CD14-positive monocyte (primary cell): ENCODE measurements at regions not wholly inside any gene's neighbourhood (a gene's known extent, or its start where the extent isn't known, plus 50 kb on each side); places are given as distances from the start of the nearest gene placed in this dataset.

ENCODE experiments used
- DNase-seq, 3 donors: peaks; one replicate each; pipeline ENCODE4 v3.0.0-alpha.2; 2011 to 2022
- H2AFZ ChIP-seq: 2 replicates; pipeline ENCODE4 v1.6.0; 2012; ENCODE audit warnings: mild to moderate bottlenecking, low read depth, low read length, inconsistent platforms; ENCODE audit not compliant: insufficient read depth, poor library complexity, severe bottlenecking
- H3K27ac ChIP-seq, 2 donors: 1 replicate in 1 of 2; 2 replicates in 1 of 2; pipeline ENCODE4 v1.5.1; 2012 to 2013; ENCODE audit warnings: low read length in 2 of 2, control low read depth in 1 of 2, inconsistent platforms in 1 of 2, low read depth in 1 of 2, mild to moderate bottlenecking in 1 of 2
- H3K27me3 ChIP-seq, 2 donors: one replicate each; pipeline versions ENCODE4 v1.6.0 to v1.6.1; 2011 to 2013; ENCODE audit warnings: low read length in 2 of 2; ENCODE audit not compliant: control insufficient read depth in 2 of 2, insufficient read depth in 2 of 2
- H3K36me3 ChIP-seq, 2 donors: replicated peaks in 1 of 2; 1 replicate in 1 of 2; 2 replicates in 1 of 2; pipeline versions ENCODE4 v1.5.1 to v1.6.1; 2012 to 2013; ENCODE audit warnings: low read length in 2 of 2, control low read depth in 1 of 2, inconsistent platforms in 1 of 2, mild to moderate bottlenecking in 1 of 2; ENCODE audit not compliant: insufficient read depth in 2 of 2, control insufficient read depth in 1 of 2
- H3K4me1 ChIP-seq, 2 donors: 1 replicate in 1 of 2; 2 replicates in 1 of 2; pipeline versions ENCODE4 v1.5.1 to v1.6.1; 2012 to 2013; ENCODE audit warnings: low read length in 2 of 2, control low read depth in 1 of 2, inconsistent platforms in 1 of 2, mild to moderate bottlenecking in 1 of 2, moderate library complexity in 1 of 2; ENCODE audit not compliant: insufficient read depth in 2 of 2, control insufficient read depth in 1 of 2
- H3K4me2 ChIP-seq: replicated peaks from 2 replicates; pipeline ENCODE3; 2012; ENCODE audit warnings: low read length, moderate library complexity, mild to moderate bottlenecking; ENCODE audit not compliant: poor library complexity, severe bottlenecking; ENCODE audit errors: extremely low read depth
- H3K4me3 ChIP-seq, 3 experiments: fragments of 200-600 bp in 1 of 3; sonication (generic) in 1 of 3; replicated peaks in 1 of 3; 1 replicate in 2 of 3; 2 replicates in 1 of 3; pipeline ENCODE4 v1.5.1; 2011 to 2013; ENCODE audit warnings: low read length in 3 of 3, mild to moderate bottlenecking in 3 of 3, control low read depth in 2 of 3, low read depth in 2 of 3, inconsistent platforms in 1 of 3, moderate library complexity in 1 of 3
- H3K79me2 ChIP-seq: 2 replicates; pipeline ENCODE4 v1.6.0; 2012; ENCODE audit warnings: mild to moderate bottlenecking, control low read depth, inconsistent platforms, low read length, moderate library complexity; ENCODE audit not compliant: insufficient read depth
- H3K9ac ChIP-seq: 2 replicates; pipeline ENCODE4 v1.6.0; 2017; ENCODE audit warnings: low read length, mild to moderate bottlenecking; ENCODE audit not compliant: insufficient read depth, poor library complexity, severe bottlenecking
- H3K9me3 ChIP-seq, 2 donors: replicated peaks in 1 of 2; 1 replicate in 1 of 2; 2 replicates in 1 of 2; pipeline versions ENCODE4 v1.5.1 to v1.6.1; 2012 to 2013; ENCODE audit warnings: low read length in 2 of 2, control low read depth in 1 of 2; ENCODE audit not compliant: control insufficient read depth in 1 of 2, insufficient read depth in 1 of 2
- H4K20me1 ChIP-seq: 2 replicates; pipeline ENCODE4 v1.6.0; 2012; ENCODE audit warnings: mild to moderate bottlenecking, low read length, control low read depth, moderate library complexity; ENCODE audit not compliant: insufficient read depth
- H3K27ac Mint-ChIP-seq, 7 donors: one replicate each; pipeline ENCODE4 v1.8.0; 2020; ENCODE audit warnings: mild to moderate bottlenecking in 7 of 7, mixed read lengths in 7 of 7, moderate library complexity in 6 of 7, inconsistent platforms in 2 of 7
- H3K27me3 Mint-ChIP-seq, 3 donors: one replicate each; pipeline ENCODE4 v1.8.0; 2021 to 2022; ENCODE audit warnings: low read depth in 3 of 3, mild to moderate bottlenecking in 3 of 3, mixed read lengths in 3 of 3, moderate library complexity in 3 of 3, inconsistent platforms in 1 of 3
- H3K36me3 Mint-ChIP-seq, 2 donors: one replicate each; pipeline ENCODE4 v1.8.0; 2020; ENCODE audit warnings: mixed read lengths in 2 of 2, inconsistent platforms in 1 of 2, mild to moderate bottlenecking in 1 of 2
- H3K4me1 Mint-ChIP-seq: one replicate; pipeline ENCODE4 v1.8.0; 2020; ENCODE audit warnings: mild to moderate bottlenecking, mixed read lengths
- H3K4me3 Mint-ChIP-seq, 2 donors: one replicate each; pipeline ENCODE4 v1.8.0; 2020; ENCODE audit warnings: mild to moderate bottlenecking in 2 of 2, mixed read lengths in 2 of 2, moderate library complexity in 1 of 2
- H3K9me3 Mint-ChIP-seq, 7 donors: one replicate each; pipeline ENCODE4 v1.8.0; 2020 to 2022; ENCODE audit warnings: mixed read lengths in 7 of 7, mild to moderate bottlenecking in 6 of 7, moderate library complexity in 6 of 7, inconsistent platforms in 2 of 7
- WGBS: methylation state at CpG from one replicate; pipeline ENCODE4 v1.1.5; 2013; ENCODE audit warnings: missing lambda C conversion rate; ENCODE audit not compliant: insufficient coverage; 5-methylcytosine and 5-hydroxymethylcytosine counted together
- intact Hi-C, 2 donors: fragments of 100-400 bp; cut with micrococcal nuclease; formaldehyde crosslinking; loops; one replicate each; pipeline versions ENCODE4 v1.15.0 to v1.15.1; 2023
- TF ChIP-seq, protein P1 (sequence below): fragments of 200-600 bp; IDR thresholded peaks from one replicate; pipeline ENCODE4 v1.8.0; 2022; ENCODE audit warnings: antibody characterized with exemption, mild to moderate bottlenecking

GRCh38 chr11:107183953-107184352 is 165.7 kb upstream of the GUCY1A2 start:
- H3K4me1 Mint-ChIP-seq: no peaks in the 10 kb centered on the region
- TF ChIP-seq, protein P1, sequence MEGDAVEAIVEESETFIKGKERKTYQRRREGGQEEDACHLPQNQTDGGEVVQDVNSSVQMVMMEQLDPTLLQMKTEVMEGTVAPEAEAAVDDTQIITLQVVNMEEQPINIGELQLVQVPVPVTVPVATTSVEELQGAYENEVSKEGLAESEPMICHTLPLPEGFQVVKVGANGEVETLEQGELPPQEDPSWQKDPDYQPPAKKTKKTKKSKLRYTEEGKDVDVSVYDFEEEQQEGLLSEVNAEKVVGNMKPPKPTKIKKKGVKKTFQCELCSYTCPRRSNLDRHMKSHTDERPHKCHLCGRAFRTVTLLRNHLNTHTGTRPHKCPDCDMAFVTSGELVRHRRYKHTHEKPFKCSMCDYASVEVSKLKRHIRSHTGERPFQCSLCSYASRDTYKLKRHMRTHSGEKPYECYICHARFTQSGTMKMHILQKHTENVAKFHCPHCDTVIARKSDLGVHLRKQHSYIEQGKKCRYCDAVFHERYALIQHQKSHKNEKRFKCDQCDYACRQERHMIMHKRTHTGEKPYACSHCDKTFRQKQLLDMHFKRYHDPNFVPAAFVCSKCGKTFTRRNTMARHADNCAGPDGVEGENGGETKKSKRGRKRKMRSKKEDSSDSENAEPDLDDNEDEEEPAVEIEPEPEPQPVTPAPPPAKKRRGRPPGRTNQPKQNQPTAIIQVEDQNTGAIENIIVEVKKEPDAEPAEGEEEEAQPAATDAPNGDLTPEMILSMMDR: no peak
- Histone ChIP-seq H3K27ac (no peak overlapping the region), H3K9ac (no peak overlapping the region), H3K4me1 (no peaks in the 10 kb centered on the region), H2AFZ (no peak overlapping the region), H3K27me3 (no peaks in the 10 kb centered on the region), H3K9me3 (no peaks in the 10 kb centered on the region), H3K4me3 (no peak overlapping the region), H3K79me2 (no peaks in the 10 kb centered on the region), H4K20me1 (no peaks in the 10 kb centered on the region), H3K36me3 (no peaks in the 10 kb centered on the region), H3K4me2 (no peak overlapping the region)
- no peaks in the 10 kb centered on the region for H3K27me3 Mint-ChIP-seq
- no peaks in the 10 kb centered on the region for H3K36me3 Mint-ChIP-seq
- DNase-seq: no peak
- intact Hi-C loops: no loop called here
- H3K9me3 Mint-ChIP-seq: peaks cover 0 to 1% (median 0%) of the 10 kb centered on the region in 7 donors
- 67% methylated on average over 1 of the region's 2 CpGs for WGBS
- no peak overlapping the region for H3K4me3 Mint-ChIP-seq
- H3K27ac Mint-ChIP-seq: no peak overlapping the region

GRCh38 chr11:107182978-107183377 is 164.7 kb upstream of the GUCY1A2 start:
- H3K36me3 Mint-ChIP-seq: no peaks in the 10 kb centered on the region
- H3K27ac ChIP-seq: no peak overlapping the region
- no peak for DNase-seq
- H3K4me2 ChIP-seq: no peak overlapping the region
- no peaks in the 10 kb centered on the region for H3K4me1 Mint-ChIP-seq
- no peaks in the 10 kb centered on the region for H3K79me2 ChIP-seq
- TF ChIP-seq, protein P1: no peak
- H3K4me3 ChIP-seq: no peak overlapping the region
- H3K4me1 ChIP-seq: no peaks in the 10 kb centered on the region
- no peaks in the 10 kb centered on the region for H3K27me3 Mint-ChIP-seq
- H2AFZ ChIP-seq: no peak overlapping the region
- no peaks in the 10 kb centered on the region for H3K27me3 ChIP-seq
- peaks cover 0 to 4% (median under 1%) of the 10 kb centered on the region in 7 donors for H3K9me3 Mint-ChIP-seq
- no peaks in the 10 kb centered on the region for H3K36me3 ChIP-seq
- intact Hi-C loops: no loop called here
- H4K20me1 ChIP-seq: no peaks in the 10 kb centered on the region
- H3K4me3 Mint-ChIP-seq: no peak overlapping the region
- H3K9me3 ChIP-seq: peaks cover 2 to 5% of the 10 kb centered on the region in 2 donors
- no peak overlapping the region for H3K27ac Mint-ChIP-seq
- no peak overlapping the region for H3K9ac ChIP-seq
